KMS-11 (cell line): ENCODE measurements at regions not wholly inside any gene's neighbourhood (a gene's known extent, or its start where the extent isn't known, plus 50 kb on each side); places are given as distances from the start of the nearest gene placed in this dataset.
"Not testable (repeated sequence)": the region's sequence is repeated elsewhere in the genome, so short reads cannot be mapped to it uniquely, and the experiment has no call there.

Experiments used
- H2AFZ ChIP-seq: fragments of 200-600 bp; sonication (generic); 2 replicates; pipeline ENCODE4 v1.6.1; 2016; ENCODE audit warnings: antibody characterized with exemption, mixed run types, low read depth
- H3K27ac ChIP-seq: fragments of 200-600 bp; sonication (generic); 2 replicates; pipeline ENCODE4 v1.6.1; 2016; ENCODE audit warnings: mild to moderate bottlenecking, mixed run types
- H3K27me3 ChIP-seq: fragments of 200-600 bp; sonication (generic); 2 replicates; pipeline ENCODE4 v1.6.1; 2017; ENCODE audit warnings: mild to moderate bottlenecking, low read depth, mixed run types, moderate library complexity; ENCODE audit not compliant: insufficient read depth
- H3K36me3 ChIP-seq: fragments of 200-600 bp; sonication (generic); 2 replicates; pipeline ENCODE4 v1.6.1; 2017; ENCODE audit warnings: mild to moderate bottlenecking, mixed run types; ENCODE audit not compliant: insufficient read depth
- H3K4me1 ChIP-seq: fragments of 200-600 bp; sonication (generic); 2 replicates; pipeline ENCODE4 v1.6.1; 2016; ENCODE audit warnings: mild to moderate bottlenecking, low read depth, mixed run types; ENCODE audit not compliant: poor library complexity, severe bottlenecking
- H3K4me2 ChIP-seq: fragments of 200-600 bp; sonication (generic); 2 replicates; pipeline ENCODE4 v1.7.0; 2016; ENCODE audit warnings: mild to moderate bottlenecking, mixed run types
- H3K4me3 ChIP-seq: fragments of 200-600 bp; sonication (generic); IDR thresholded peaks from 2 replicates; pipeline ENCODE4 v1.6.1; 2017; ENCODE audit warnings: low read depth, low read length, mixed read lengths; ENCODE audit not compliant: insufficient read depth
- H3K79me2 ChIP-seq: fragments of 200-600 bp; sonication (generic); 2 replicates; pipeline ENCODE4 v1.6.1; 2016; ENCODE audit warnings: low read depth, mixed run types; ENCODE audit not compliant: insufficient read depth
- H3K9ac ChIP-seq: fragments of 200-600 bp; sonication (generic); 2 replicates; pipeline ENCODE4 v1.6.1; 2016; ENCODE audit warnings: mild to moderate bottlenecking, mixed run types
- H4K20me1 ChIP-seq: fragments of 200-600 bp; sonication (generic); 2 replicates; pipeline ENCODE4 v1.6.1; 2016; ENCODE audit warnings: mild to moderate bottlenecking, mixed run types; ENCODE audit not compliant: insufficient read depth
- CTCF ChIP-seq: fragments of 200-600 bp; sonication (generic); conservative IDR thresholded peaks from 2 replicates; pipeline ENCODE4 v1.6.1; 2017; ENCODE audit warnings: low read depth, mild to moderate bottlenecking, antibody characterized with exemption, low read length, moderate library complexity, mixed read lengths

GRCh38 chr7:79979437-79979836 is 155.2 kb upstream of the GNAI1 start:
- no peaks in the 10 kb centered on the region for H3K4me1 ChIP-seq
- H3K4me2 ChIP-seq = no peak overlapping the region
- no peak overlapping the region for H3K27ac ChIP-seq
- no peak overlapping the region for H2AFZ ChIP-seq
- TF ChIP-seq CTCF = no peak
- no peaks in the 10 kb centered on the region for H3K79me2 ChIP-seq
- H3K36me3 ChIP-seq = no peaks in the 10 kb centered on the region
- no peaks in the 10 kb centered on the region for H4K20me1 ChIP-seq
- no peak overlapping the region for H3K9ac ChIP-seq
- H3K27me3 ChIP-seq = no peaks in the 10 kb centered on the region
- no peak overlapping the region for H3K4me3 ChIP-seq

- Histone ChIP-seq H3K27ac (no peak overlapping the region), H4K20me1 (no peaks in the 10 kb centered on the region), H2AFZ (no peak overlapping the region), H3K4me1 (no peaks in the 10 kb centered on the region), H3K79me2 (no peaks in the 10 kb centered on the region), H3K9ac (no peak overlapping the region), H3K4me3 (no peak overlapping the region), H3K36me3 (no peaks in the 10 kb centered on the region), H3K4me2 (no peak overlapping the region), H3K27me3 (no peaks in the 10 kb centered on the region)
- no peak for TF ChIP-seq CTCF
These were observed 157.2 kb upstream of the GNAI1 start for GRCh38 chr7:79977481-79977880.

GRCh38 chr7:79976711-79977020 is 158.0 kb upstream of the GNAI1 start:
- not testable (repeated sequence) for H3K9ac ChIP-seq, H4K20me1 ChIP-seq, H3K4me2 ChIP-seq, H3K4me1 ChIP-seq, H3K4me3 ChIP-seq, H3K27ac ChIP-seq, H3K79me2 ChIP-seq, H2AFZ ChIP-seq, H3K36me3 ChIP-seq, H3K27me3 ChIP-seq

GRCh38 chr7:79975986-79976710 is 158.5 kb upstream of the GNAI1 start:
- H3K4me2 ChIP-seq, H3K4me3 ChIP-seq, H3K27ac ChIP-seq, H3K27me3 ChIP-seq, H3K4me1 ChIP-seq, H3K9ac ChIP-seq, H3K79me2 ChIP-seq, H4K20me1 ChIP-seq, H3K36me3 ChIP-seq, H2AFZ ChIP-seq: not testable (repeated sequence)

- Histone ChIP-seq H2AFZ (no peak overlapping the region), H3K36me3 (no peaks in the 10 kb centered on the region), H3K27ac (no peak overlapping the region), H3K27me3 (no peaks in the 10 kb centered on the region), H3K4me2 (no peak overlapping the region), H3K4me3 (no peak overlapping the region), H3K9ac (no peak overlapping the region), H4K20me1 (no peaks in the 10 kb centered on the region), H3K79me2 (no peaks in the 10 kb centered on the region), H3K4me1 (no peaks in the 10 kb centered on the region)
- no peak for TF ChIP-seq CTCF
These were observed 161.2 kb upstream of the GNAI1 start for GRCh38 chr7:79973455-79973854.
